Ascending aorta (tissue), 2 donors: ENCODE measurements at regions not wholly inside any gene's neighbourhood (a gene's known extent, or its start where the extent isn't known, plus 50 kb on each side); places are given as distances from the start of the nearest gene placed in this dataset.

Experiments used
- DNase-seq, 2 donors: peaks; one replicate each; pipeline ENCODE4 v3.0.0-alpha.2; 2019; ENCODE audit warnings: low spot score in 2 of 2
- H3K27ac ChIP-seq, 2 donors: fragments of 200-600 bp; sonication (generic); one replicate each; pipeline ENCODE4 v1.5.1; 2016 to 2017; ENCODE audit warnings: mild to moderate bottlenecking in 1 of 2
- H3K27me3 ChIP-seq: fragments of 200-600 bp; sonication (generic); one replicate; pipeline ENCODE4 v1.5.1; 2017
- H3K36me3 ChIP-seq, 2 donors: fragments of 200-600 bp; sonication (generic); one replicate each; pipeline ENCODE4 v1.5.1; 2016
- H3K4me1 ChIP-seq, 2 donors: fragments of 200-600 bp; sonication (generic); one replicate each; pipeline ENCODE4 v1.5.1; 2016 to 2017; ENCODE audit warnings: mild to moderate bottlenecking in 1 of 2
- H3K4me3 ChIP-seq, 2 donors: fragments of 200-600 bp; sonication (generic); one replicate each; pipeline ENCODE4 v1.5.1; 2016 to 2017; ENCODE audit warnings: mild to moderate bottlenecking in 1 of 2
- H3K9me3 ChIP-seq, 2 donors: fragments of 200-600 bp; sonication (generic); one replicate each; pipeline ENCODE4 v1.5.1; 2016
- intact Hi-C: fragments of 100-400 bp; cut with DNase I; formaldehyde crosslinking; loops from one replicate; pipeline ENCODE4 v1.15.1; 2023
- TF ChIP-seq, protein P1 (sequence below), 3 experiments: fragments of 200-600 bp in 2 of 3; fragments of 450-650 bp in 1 of 3; sonication (generic) in 2 of 3; IDR thresholded peaks; one replicate each; pipeline ENCODE4 v1.5.1; 2016 to 2019; ENCODE audit warnings: antibody characterized with exemption in 3 of 3, mild to moderate bottlenecking in 1 of 3, moderate library complexity in 1 of 3

DNA sequence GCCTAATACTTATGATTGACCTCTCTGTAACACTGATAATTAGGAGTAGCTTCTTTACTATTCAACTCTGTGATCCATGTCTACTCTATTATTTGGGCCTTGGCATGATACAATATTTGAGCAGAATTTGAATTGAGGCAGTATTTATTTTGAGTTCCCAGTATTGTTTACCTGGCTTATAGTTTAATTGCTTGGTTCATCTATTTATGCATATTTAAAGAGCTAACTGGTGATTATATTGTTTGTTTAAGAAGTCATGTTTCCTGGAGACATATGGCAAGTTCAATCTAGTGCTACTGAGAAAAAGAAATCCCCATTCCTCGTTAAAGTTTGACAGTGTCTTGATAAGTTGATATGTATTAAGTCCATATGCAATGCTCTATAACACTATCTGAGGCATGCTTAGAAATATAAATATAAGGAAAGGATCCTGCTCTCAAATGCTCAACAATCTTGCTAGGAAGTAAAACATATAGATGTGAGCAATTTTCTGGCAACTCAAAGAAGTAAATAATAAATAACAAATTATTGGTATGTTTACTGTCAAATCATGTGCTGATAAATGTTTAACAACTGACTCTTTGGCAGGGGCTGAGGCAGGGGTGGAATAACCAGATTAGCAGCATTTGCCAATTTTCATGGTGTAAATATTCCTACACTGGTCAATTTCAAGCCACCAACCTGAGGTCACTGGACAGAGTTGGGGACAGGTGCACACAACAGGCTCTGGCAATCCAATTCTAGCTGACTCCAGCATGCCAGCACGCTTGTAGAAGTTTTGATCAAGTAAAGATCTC lies 430.2 kb upstream of the PIK3C3 start:
- intact Hi-C loops = no loop called here
- TF ChIP-seq, protein P1, sequence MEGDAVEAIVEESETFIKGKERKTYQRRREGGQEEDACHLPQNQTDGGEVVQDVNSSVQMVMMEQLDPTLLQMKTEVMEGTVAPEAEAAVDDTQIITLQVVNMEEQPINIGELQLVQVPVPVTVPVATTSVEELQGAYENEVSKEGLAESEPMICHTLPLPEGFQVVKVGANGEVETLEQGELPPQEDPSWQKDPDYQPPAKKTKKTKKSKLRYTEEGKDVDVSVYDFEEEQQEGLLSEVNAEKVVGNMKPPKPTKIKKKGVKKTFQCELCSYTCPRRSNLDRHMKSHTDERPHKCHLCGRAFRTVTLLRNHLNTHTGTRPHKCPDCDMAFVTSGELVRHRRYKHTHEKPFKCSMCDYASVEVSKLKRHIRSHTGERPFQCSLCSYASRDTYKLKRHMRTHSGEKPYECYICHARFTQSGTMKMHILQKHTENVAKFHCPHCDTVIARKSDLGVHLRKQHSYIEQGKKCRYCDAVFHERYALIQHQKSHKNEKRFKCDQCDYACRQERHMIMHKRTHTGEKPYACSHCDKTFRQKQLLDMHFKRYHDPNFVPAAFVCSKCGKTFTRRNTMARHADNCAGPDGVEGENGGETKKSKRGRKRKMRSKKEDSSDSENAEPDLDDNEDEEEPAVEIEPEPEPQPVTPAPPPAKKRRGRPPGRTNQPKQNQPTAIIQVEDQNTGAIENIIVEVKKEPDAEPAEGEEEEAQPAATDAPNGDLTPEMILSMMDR (IDR thresholded peaks at IDR 0.05) = no peak
- no peak overlapping the region for H3K4me3 ChIP-seq
- no peaks in the 10 kb centered on the region for H3K27me3 ChIP-seq
- no peaks in the 10 kb centered on the region for H3K4me1 ChIP-seq
- H3K36me3 ChIP-seq = no peaks in the 10 kb centered on the region
- no peak overlapping the region for H3K27ac ChIP-seq
- DNase-seq = no peak
- H3K9me3 ChIP-seq = no peaks in the 10 kb centered on the region

DNA sequence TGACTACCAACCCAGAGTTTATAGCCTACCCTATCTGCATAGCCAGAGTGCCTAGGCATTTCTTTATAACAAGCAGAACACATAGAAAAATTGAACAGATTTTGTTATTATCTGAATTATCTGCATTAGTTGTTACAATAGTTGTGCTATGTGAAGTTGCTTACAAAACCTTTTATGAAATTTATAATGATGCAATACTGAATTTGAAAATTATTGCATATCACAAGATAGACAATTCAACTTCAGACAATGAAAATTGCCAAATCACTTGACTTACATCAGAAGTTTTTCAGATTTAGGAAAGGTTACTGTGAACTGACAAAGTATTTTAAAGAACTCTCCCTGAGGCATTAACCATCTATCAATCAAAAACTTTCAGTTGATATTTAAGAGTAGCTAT lies 437.9 kb upstream of the PIK3C3 start:
- no peaks in the 10 kb centered on the region for H3K9me3 ChIP-seq
- TF ChIP-seq, protein P1 (IDR thresholded peaks at IDR 0.05) = no peak
- no peaks in the 10 kb centered on the region for H3K27me3 ChIP-seq
- no peak overlapping the region for H3K27ac ChIP-seq
- H3K36me3 ChIP-seq = no peaks in the 10 kb centered on the region
- no peak for DNase-seq
- no peak overlapping the region for H3K4me3 ChIP-seq
- intact Hi-C loops = no loop called here
- no peaks in the 10 kb centered on the region for H3K4me1 ChIP-seq

DNA sequence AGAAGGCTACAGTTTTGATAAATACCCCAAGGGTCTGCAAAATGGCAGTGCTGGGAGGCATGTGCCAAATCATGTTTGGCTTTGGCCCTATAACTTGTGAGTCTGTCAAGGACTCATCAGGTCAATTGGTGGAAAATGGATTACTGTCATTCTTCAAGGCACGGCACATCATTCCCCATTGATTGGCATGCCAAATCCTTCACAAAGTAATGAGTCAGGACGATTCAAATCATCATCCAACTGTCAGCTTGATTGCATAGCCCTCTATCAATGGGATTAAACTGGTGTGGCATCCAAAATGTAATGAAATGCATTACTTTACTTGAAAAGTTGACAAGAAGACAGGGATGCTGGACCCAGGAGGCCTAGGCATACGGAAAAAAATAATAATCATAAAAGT lies 441.6 kb upstream of the PIK3C3 start:
- intact Hi-C loops = no loop called here
- Histone ChIP-seq H3K4me3 (no peak overlapping the region), H3K9me3 (no peaks in the 10 kb centered on the region), H3K27me3 (no peaks in the 10 kb centered on the region), H3K36me3 (no peaks in the 10 kb centered on the region), H3K27ac (no peak overlapping the region), H3K4me1 (no peaks in the 10 kb centered on the region)
- DNase-seq = no peak
- TF ChIP-seq, protein P1 (IDR thresholded peaks at IDR 0.05) = no peak

DNA sequence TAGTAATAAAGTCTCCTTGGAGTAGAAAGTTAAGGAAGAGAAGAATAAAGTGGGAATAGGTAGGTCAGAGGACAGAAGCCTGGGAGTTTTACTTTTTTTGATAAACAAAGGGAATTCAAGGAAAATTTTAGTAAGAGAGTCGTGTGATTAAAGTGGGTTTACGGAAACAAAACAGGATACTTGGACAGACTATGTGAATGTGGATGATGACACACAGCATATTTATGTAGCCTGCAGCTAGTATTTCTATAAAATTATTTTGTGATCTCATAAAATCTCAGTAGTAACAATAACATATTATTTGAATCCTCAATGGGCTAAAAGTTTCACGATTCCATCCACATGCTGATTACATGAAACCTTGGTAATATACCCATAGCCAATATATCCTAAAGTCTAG lies 450.7 kb upstream of the PIK3C3 start:
- no peak overlapping the region for H3K4me3 ChIP-seq
- no peak for DNase-seq
- no peak overlapping the region for H3K27ac ChIP-seq
- H3K27me3 ChIP-seq = no peaks in the 10 kb centered on the region
- H3K9me3 ChIP-seq = no peaks in the 10 kb centered on the region
- H3K4me1 ChIP-seq = no peaks in the 10 kb centered on the region
- intact Hi-C loops = no loop called here
- TF ChIP-seq, protein P1 (IDR thresholded peaks at IDR 0.05) = no peak
- no peaks in the 10 kb centered on the region for H3K36me3 ChIP-seq

DNA sequence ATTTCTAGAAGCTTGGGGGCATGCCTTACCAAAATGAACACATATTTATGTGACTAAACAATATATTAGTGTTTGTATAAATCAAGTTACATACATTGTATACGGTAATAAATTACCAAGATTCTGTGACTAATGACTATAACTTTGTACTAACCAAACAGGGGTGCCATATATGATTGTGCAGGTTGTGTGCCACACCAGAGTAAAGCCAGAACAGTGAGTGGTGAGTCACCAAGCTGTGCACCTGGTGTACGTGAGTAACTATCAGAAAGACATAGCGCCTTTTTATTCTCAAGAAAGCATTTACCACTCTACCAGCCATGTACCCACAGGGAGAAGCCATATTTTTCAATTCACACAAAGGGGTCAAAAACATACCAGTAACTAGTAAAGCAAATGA lies 453.2 kb upstream of the PIK3C3 start:
- Histone ChIP-seq H3K36me3 (no peaks in the 10 kb centered on the region), H3K27ac (no peak overlapping the region), H3K27me3 (no peaks in the 10 kb centered on the region), H3K9me3 (no peaks in the 10 kb centered on the region), H3K4me1 (no peaks in the 10 kb centered on the region), H3K4me3 (no peak overlapping the region)
- DNase-seq = no peak
- intact Hi-C loops = no loop called here
- TF ChIP-seq, protein P1 (IDR thresholded peaks at IDR 0.05) = no peak
